Spleen (tissue), 11 donors: ENCODE measurements at regions not wholly inside any gene's neighbourhood (a gene's known extent, or its start where the extent isn't known, plus 50 kb on each side); places are given as distances from the start of the nearest gene placed in this dataset.

Source experiments
- DNase-seq: peaks from one replicate; pipeline ENCODE4 v3.0.0-alpha.2; 2020
- H3K27ac ChIP-seq, 8 donors: fragments of 200-600 bp; sonication (generic) in 7 of 8; 1 replicate in 4 of 8; 2 replicates in 4 of 8; pipeline versions ENCODE4 v1.5.0 to v1.8.0; 2016 to 2021; ENCODE audit warnings: inconsistent platforms in 4 of 8, mild to moderate bottlenecking in 4 of 8, moderate library complexity in 1 of 8
- H3K27me3 ChIP-seq, 7 donors: fragments of 200-600 bp; sonication (generic) in 6 of 7; replicated peaks in 1 of 7; 1 replicate in 4 of 7; 2 replicates in 3 of 7; pipeline versions ENCODE4 v1.5.0 to v1.8.0; 2016 to 2021; ENCODE audit warnings: inconsistent platforms in 3 of 7, mild to moderate bottlenecking in 1 of 7
- H3K36me3 ChIP-seq, 6 donors: fragments of 200-600 bp; sonication (generic) in 5 of 6; 1 replicate in 4 of 6; 2 replicates in 2 of 6; pipeline versions ENCODE4 v1.5.0 to v1.8.0; 2016 to 2021; ENCODE audit warnings: inconsistent platforms in 2 of 6
- H3K4me1 ChIP-seq, 6 donors: fragments of 200-600 bp; sonication (generic) in 5 of 6; 1 replicate in 3 of 6; 2 replicates in 3 of 6; pipeline versions ENCODE4 v1.5.0 to v1.8.0; 2016 to 2021; ENCODE audit warnings: inconsistent platforms in 3 of 6
- H3K4me3 ChIP-seq, 8 donors: fragments of 200-600 bp; sonication (generic) in 7 of 8; 1 replicate in 4 of 8; 2 replicates in 4 of 8; pipeline versions ENCODE4 v1.5.0 to v1.8.0; 2016 to 2021; ENCODE audit warnings: inconsistent platforms in 4 of 8, mild to moderate bottlenecking in 4 of 8, moderate library complexity in 2 of 8
- H3K9me3 ChIP-seq, 8 donors: fragments of 200-600 bp; sonication (generic) in 7 of 8; 1 replicate in 4 of 8; 2 replicates in 4 of 8; pipeline versions ENCODE4 v1.5.0 to v1.8.0; 2016 to 2021; ENCODE audit warnings: inconsistent platforms in 4 of 8
- CTCF ChIP-seq, 11 experiments: fragments of 200-600 bp in 7 of 11; fragments of 450-650 bp in 4 of 11; sonication (generic) in 4 of 11; IDR thresholded peaks in 8 of 11; conservative IDR thresholded peaks in 3 of 11; 1 replicate in 7 of 11; 2 replicates in 4 of 11; pipeline versions ENCODE4 v1.4.0 to v1.8.0; 2016 to 2021; ENCODE audit warnings: antibody characterized with exemption in 11 of 11, inconsistent platforms in 4 of 11, mild to moderate bottlenecking in 1 of 11
- POLR2A ChIP-seq, 3 donors: fragments of 450-650 bp; IDR thresholded peaks; one replicate each; pipeline ENCODE4 v1.5.1; 2017; ENCODE audit warnings: antibody characterized with exemption in 3 of 3, mild to moderate bottlenecking in 1 of 3
- POLR2AphosphoS5 ChIP-seq, 3 donors: sonication (generic); formaldehyde crosslinking; IDR thresholded peaks; one replicate each; pipeline ENCODE4 v1.5.1; 2017; ENCODE audit warnings: antibody characterized with exemption in 3 of 3
- WGBS, 5 donors: extraction: QIAGEN DNeasy Blood & Tissue Kit in 3 of 5; methylation state at CpG; one replicate each; pipeline versions ENCODE4 v1.1.5 to v1.1.7; 2013 to 2018; 5-methylcytosine and 5-hydroxymethylcytosine counted together
- intact Hi-C: fragments of 100-400 bp; cut with DNase I; formaldehyde crosslinking; loops from one replicate; pipeline ENCODE4 v1.15.0; 2023; ENCODE audit warnings: low total_unique reads
- donor health status: healthy with polysubstance abuse.
- donor health status: DM: no; HTN: no; CAD: no; lungs with moderate emphysema.
- donor health status: DM: no; HTN: no; CAD: no.
- donor health status: Bipolar disorder and iron deficiency.
- donor health status: healthy.
- donor health status: DM: no; HTN: no; CAD: no.
- donor health status: DM: yes; HTN: yes; CAD: no.

- Histone ChIP-seq H3K4me1 (no peaks in the 10 kb centered on the region), H3K4me3 (no peak overlapping the region), H3K27me3 (peaks cover 0 to 6% (median 0%) of the 10 kb centered on the region in 7 donors), H3K27ac (no peak overlapping the region), H3K36me3 (no peaks in the 10 kb centered on the region), H3K9me3 (peaks cover 11 to 39% (median 28%) of the 10 kb centered on the region in 8 donors)
- intact Hi-C loops = no loop called here
- DNase-seq = no peak
- 63 to 86% (median 70%) methylated on average over 1 of the region's 1 CpG for WGBS, 5 donors
- TF ChIP-seq POLR2AphosphoS5 (IDR thresholded peaks at IDR 0.05) (no peak), POLR2A (IDR thresholded peaks at IDR 0.05) (no peak), CTCF (IDR thresholded peaks at IDR 0.05 in 8 of 11, conservative IDR thresholded peaks at IDR 0.05 in 3 of 11) (no peak)
Observed at GRCh38 chr9:126240835-126241234, 85.8 kb upstream of the MVB12B start.

GRCh38 chr9:126248680-126249079, 77.9 kb upstream of the MVB12B start:
- no peak for TF ChIP-seq POLR2AphosphoS5 (IDR thresholded peaks at IDR 0.05)
- no peak for TF ChIP-seq POLR2A (IDR thresholded peaks at IDR 0.05)

GRCh38 chr9:126261584-126262356, 64.9 kb upstream of the MVB12B start:
- H3K27me3 ChIP-seq = peaks cover 0 to 43% (median 0%) of the 10 kb centered on the region in 7 donors

More at GRCh38 chr9:126248680-126249079, 77.9 kb upstream of the MVB12B start:
- Histone ChIP-seq H3K27me3 (peaks cover 0 to 13% (median 0%) of the 10 kb centered on the region in 7 donors), H3K36me3 (no peaks in the 10 kb centered on the region), H3K4me3 (no peak overlapping the region), H3K4me1 (no peaks in the 10 kb centered on the region), H3K27ac (no peak overlapping the region), H3K9me3 (peaks cover 3 to 26% (median 14%) of the 10 kb centered on the region in 8 donors)
- no peak for DNase-seq
- WGBS, 5 donors = 86 to 94% (median 92%) methylated on average over 3 of the region's 3 CpGs
- intact Hi-C loops = no loop called here

GRCh38 chr9:126262738-126263137, 63.9 kb upstream of the MVB12B start:
- no peaks in the 10 kb centered on the region for H3K36me3 ChIP-seq
- no peak overlapping the region for H3K27ac ChIP-seq
- H3K27me3 ChIP-seq = peaks cover 0 to 48% (median 0%) of the 10 kb centered on the region in 7 donors
- H3K4me1 ChIP-seq = no peaks in the 10 kb centered on the region
- H3K4me3 ChIP-seq = no peak overlapping the region
- intact Hi-C loops = no loop called here
- no peak for DNase-seq
- no peak for TF ChIP-seq POLR2A (IDR thresholded peaks at IDR 0.05)
- TF ChIP-seq POLR2AphosphoS5 (IDR thresholded peaks at IDR 0.05) = no peak
- TF ChIP-seq CTCF (IDR thresholded peaks at IDR 0.05 in 8 of 11, conservative IDR thresholded peaks at IDR 0.05 in 3 of 11) = no peak
- no peaks in the 10 kb centered on the region for H3K9me3 ChIP-seq

More at GRCh38 chr9:126261584-126262356, 64.9 kb upstream of the MVB12B start:
- H3K4me3 ChIP-seq = no peak overlapping the region
- DNase-seq = no peak
- H3K36me3 ChIP-seq = no peaks in the 10 kb centered on the region
- intact Hi-C loops = no loop called here
- 65 to 77% (median 71%) methylated on average over 14 of the region's 14 CpGs for WGBS, 5 donors
- H3K4me1 ChIP-seq = no peaks in the 10 kb centered on the region
- no peak for TF ChIP-seq POLR2AphosphoS5 (IDR thresholded peaks at IDR 0.05)
- no peak for TF ChIP-seq CTCF (IDR thresholded peaks at IDR 0.05 in 8 of 11, conservative IDR thresholded peaks at IDR 0.05 in 3 of 11)
- TF ChIP-seq POLR2A (IDR thresholded peaks at IDR 0.05) = no peak
- H3K27ac ChIP-seq = no peak overlapping the region
- no peaks in the 10 kb centered on the region for H3K9me3 ChIP-seq
